C4-2B (cell line): ENCODE measurements at regions not wholly inside any gene's neighbourhood (a gene's known extent, or its start where the extent isn't known, plus 50 kb on each side); places are given as distances from the start of the nearest gene placed in this dataset.

Experiments
- CTCF ChIP-seq: fragments of 450-650 bp; conservative IDR thresholded peaks from 2 replicates; pipeline ENCODE4 v1.5.1; 2017; ENCODE audit warnings: mild to moderate bottlenecking
- ZFX ChIP-seq: fragments of 450-650 bp; IDR thresholded peaks from 2 replicates; pipeline ENCODE4 v1.6.1; 2017

GRCh38 chr10:3873728-3874461 is 88.9 kb upstream of the KLF6 start:
- TF ChIP-seq CTCF (no peak), ZFX (no peak)
